Esophagus squamous epithelium (tissue), 5 donors: ENCODE measurements at regions not wholly inside any gene's neighbourhood (a gene's known extent, or its start where the extent isn't known, plus 50 kb on each side); places are given as distances from the start of the nearest gene placed in this dataset.

Source experiments
- DNase-seq: peaks from one replicate; lab custom pipeline; 2025; lab: John Stamatoyannopoulos, UW
- H3K27ac ChIP-seq, 4 donors: fragments of 200-600 bp; sonication (generic); one replicate each; pipeline ENCODE4 v1.5.1; 2016 to 2019; ENCODE audit warnings: mild to moderate bottlenecking in 1 of 4
- H3K27me3 ChIP-seq, 4 donors: fragments of 200-600 bp; sonication (generic); 1 replicate in 3 of 4; 2 replicates in 1 of 4; pipeline versions ENCODE4 v1.5.1 to v1.6.0; 2017 to 2021; ENCODE audit warnings: antibody characterized with exemption in 1 of 4
- H3K36me3 ChIP-seq, 3 donors: fragments of 200-600 bp; sonication (generic); one replicate each; pipeline ENCODE4 v1.5.1; 2016 to 2019
- H3K4me1 ChIP-seq, 3 donors: fragments of 200-600 bp; sonication (generic); one replicate each; pipeline ENCODE4 v1.5.1; 2017 to 2019
- H3K4me3 ChIP-seq, 4 donors: fragments of 200-600 bp; sonication (generic); 1 replicate in 3 of 4; 2 replicates in 1 of 4; pipeline ENCODE4 v1.5.1; 2016 to 2019; ENCODE audit warnings: mild to moderate bottlenecking in 2 of 4, moderate library complexity in 1 of 4
- H3K9me3 ChIP-seq, 3 donors: fragments of 200-600 bp; sonication (generic); one replicate each; pipeline ENCODE4 v1.5.1; 2016 to 2019
- CTCF ChIP-seq, 6 experiments: fragments of 450-650 bp in 4 of 6; fragments of 200-600 bp in 2 of 6; sonication (generic) in 2 of 6; IDR thresholded peaks; one replicate each; pipeline ENCODE4 v1.5.1; 2016 to 2019; ENCODE audit warnings: antibody characterized with exemption in 6 of 6, mild to moderate bottlenecking in 4 of 6, moderate library complexity in 4 of 6
- POLR2A ChIP-seq, 4 donors: fragments of 450-650 bp; IDR thresholded peaks; one replicate each; pipeline ENCODE4 v1.6.1; 2017; ENCODE audit warnings: antibody characterized with exemption in 4 of 4, mild to moderate bottlenecking in 4 of 4, moderate library complexity in 3 of 4
- WGBS, 2 donors: methylation state at CpG; one replicate each; pipeline ENCODE4 v1.1.5; 2018; 5-methylcytosine and 5-hydroxymethylcytosine counted together
- intact Hi-C: fragments of 100-400 bp; cut with DNase I; formaldehyde crosslinking; loops from one replicate; pipeline ENCODE4 v1.15.0; 2022
- donor health status: DM: yes; HTN: yes; CAD: no.

- no peak for DNase-seq
- 26 to 47% methylated on average over 2 of the region's 2 CpGs for WGBS, 2 donors
- TF ChIP-seq CTCF (IDR thresholded peaks at IDR 0.05), result no peak
- no peak for TF ChIP-seq POLR2A (IDR thresholded peaks at IDR 0.05)
- Histone ChIP-seq H3K36me3 (no peaks in the 10 kb centered on the region), H3K27me3 (no peaks in the 10 kb centered on the region), H3K4me3 (no peak overlapping the region), H3K4me1 (no peaks in the 10 kb centered on the region), H3K27ac (no peak overlapping the region), H3K9me3 (no peaks in the 10 kb centered on the region)
- intact Hi-C loops, result no loop called here
Measured at GRCh38 chr3:168615493-168616020, 519.8 kb upstream of the GOLIM4 start.

DNA sequence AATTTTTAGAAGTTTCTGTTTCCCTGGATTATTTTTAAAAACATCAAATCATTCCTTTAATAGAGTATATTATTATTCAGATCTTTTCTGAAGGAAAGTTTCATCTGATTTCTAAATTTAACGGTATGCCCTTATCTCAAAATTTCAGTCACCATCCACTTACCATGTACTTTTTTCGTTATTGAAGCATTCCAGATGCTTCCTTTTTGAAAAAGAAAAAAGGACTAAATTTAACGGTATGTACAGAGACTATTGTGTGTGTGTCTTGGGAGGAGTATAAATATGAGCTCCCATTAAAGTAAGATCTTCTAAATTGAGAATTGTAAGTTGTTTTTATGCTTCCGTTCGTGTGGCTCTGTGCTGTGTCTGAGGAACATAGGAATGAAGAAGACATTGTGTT lies 517.4 kb upstream of the GOLIM4 start:
- H3K36me3 ChIP-seq, result no peaks in the 10 kb centered on the region
- WGBS, 2 donors, result 39 to 68% methylated on average over 5 of the region's 5 CpGs
- H3K4me1 ChIP-seq, result no peaks in the 10 kb centered on the region
- H3K4me3 ChIP-seq, result no peak overlapping the region
- DNase-seq, result no peak
- intact Hi-C loops, result no loop called here
- H3K27ac ChIP-seq, result no peak overlapping the region
- TF ChIP-seq POLR2A (IDR thresholded peaks at IDR 0.05) (no peak), CTCF (IDR thresholded peaks at IDR 0.05) (no peak)
- no peaks in the 10 kb centered on the region for H3K9me3 ChIP-seq
- H3K27me3 ChIP-seq, result no peaks in the 10 kb centered on the region

- no peak overlapping the region for H3K4me3 ChIP-seq
- H3K27ac ChIP-seq, result no peak overlapping the region
- H3K27me3 ChIP-seq, result no peaks in the 10 kb centered on the region
- H3K4me1 ChIP-seq, result no peaks in the 10 kb centered on the region
- intact Hi-C loops, result no loop called here
- TF ChIP-seq POLR2A (IDR thresholded peaks at IDR 0.05), result no peak
- TF ChIP-seq CTCF (IDR thresholded peaks at IDR 0.05), result no peak
- no peaks in the 10 kb centered on the region for H3K9me3 ChIP-seq
- WGBS, 2 donors, result 70 to 79% methylated on average over 3 to 4 of the region's 5 CpGs
- DNase-seq, result no peak
- no peaks in the 10 kb centered on the region for H3K36me3 ChIP-seq
Measured at GRCh38 chr3:168612671-168613070, 516.9 kb upstream of the GOLIM4 start.

GRCh38 chr3:168611826-168612225 lies 516.1 kb upstream of the GOLIM4 start:
- WGBS, 2 donors, result 42 to 69% methylated on average over 1 of the region's 1 CpG
- TF ChIP-seq POLR2A (IDR thresholded peaks at IDR 0.05), result no peak
- TF ChIP-seq CTCF (IDR thresholded peaks at IDR 0.05), result no peak
- DNase-seq, result no peak
- Histone ChIP-seq H3K27me3 (no peaks in the 10 kb centered on the region), H3K9me3 (no peaks in the 10 kb centered on the region), H3K4me1 (no peaks in the 10 kb centered on the region), H3K4me3 (no peak overlapping the region), H3K27ac (no peak overlapping the region), H3K36me3 (no peaks in the 10 kb centered on the region)
- intact Hi-C loops, result no loop called here

GRCh38 chr3:168608926-168609325 lies 513.2 kb upstream of the GOLIM4 start:
- Histone ChIP-seq H3K4me3 (no peak overlapping the region), H3K27me3 (no peaks in the 10 kb centered on the region), H3K36me3 (no peaks in the 10 kb centered on the region), H3K27ac (no peak overlapping the region), H3K4me1 (no peaks in the 10 kb centered on the region), H3K9me3 (no peaks in the 10 kb centered on the region)
- DNase-seq, result no peak
- 84 to 85% methylated on average over 3 of the region's 3 CpGs for WGBS, 2 donors
- TF ChIP-seq POLR2A (IDR thresholded peaks at IDR 0.05), result no peak
- TF ChIP-seq CTCF (IDR thresholded peaks at IDR 0.05), result no peak
- intact Hi-C loops, result no loop called here
